Fibroblast of skin of right biceps (primary cell): ENCODE measurements at regions not wholly inside any gene's neighbourhood (a gene's known extent, or its start where the extent isn't known, plus 50 kb on each side); places are given as distances from the start of the nearest gene placed in this dataset.
"Not testable (repeated sequence)": the region's sequence is repeated elsewhere in the genome, so short reads cannot be mapped to it uniquely, and the experiment has no call there.

Source experiments
- DNase-seq: peaks from one replicate; pipeline ENCODE4 v3.0.0-alpha.2; 2013

DNA sequence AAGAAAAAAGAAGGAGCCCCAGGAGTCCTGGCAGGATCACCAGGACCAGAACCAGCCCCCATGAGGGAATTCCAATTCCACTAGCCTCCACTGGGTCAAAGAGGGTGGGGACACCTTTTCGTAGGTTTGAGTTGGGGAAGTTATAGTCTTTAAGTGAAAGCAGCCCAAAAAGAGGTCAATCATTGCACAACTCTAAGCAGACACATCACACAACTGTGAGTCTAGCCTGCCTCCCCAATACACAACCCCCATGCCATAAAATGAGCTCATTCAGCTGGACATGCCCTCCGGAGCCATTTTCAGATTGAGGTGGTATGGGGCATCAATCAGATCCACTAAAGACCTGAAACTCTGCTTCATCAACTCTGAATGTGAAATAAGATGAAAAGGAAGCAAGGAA, 179.9 kb downstream of the NPHP4 start:
- no peak for DNase-seq

DNA sequence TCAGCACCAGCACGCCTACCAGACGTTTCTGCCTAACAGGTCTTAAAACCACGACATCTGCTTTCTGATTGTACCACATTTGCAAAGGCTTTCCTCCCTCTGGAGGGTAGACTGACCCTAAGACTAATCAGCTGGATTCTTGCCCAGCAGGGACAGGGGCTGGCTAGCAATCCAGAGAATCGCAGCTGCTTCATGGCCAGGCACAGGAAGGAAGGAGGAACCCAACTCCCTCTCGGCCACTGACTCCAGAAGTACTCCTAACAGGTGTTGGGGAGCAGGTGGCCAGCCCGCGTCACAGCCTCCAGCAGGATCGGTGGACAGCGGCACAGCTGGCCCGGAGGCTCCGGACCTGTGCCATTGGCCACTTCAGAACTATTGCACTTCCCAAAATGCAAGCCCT, 180.8 kb downstream of the NPHP4 start:
- DNase-seq, result no peak

DNA sequence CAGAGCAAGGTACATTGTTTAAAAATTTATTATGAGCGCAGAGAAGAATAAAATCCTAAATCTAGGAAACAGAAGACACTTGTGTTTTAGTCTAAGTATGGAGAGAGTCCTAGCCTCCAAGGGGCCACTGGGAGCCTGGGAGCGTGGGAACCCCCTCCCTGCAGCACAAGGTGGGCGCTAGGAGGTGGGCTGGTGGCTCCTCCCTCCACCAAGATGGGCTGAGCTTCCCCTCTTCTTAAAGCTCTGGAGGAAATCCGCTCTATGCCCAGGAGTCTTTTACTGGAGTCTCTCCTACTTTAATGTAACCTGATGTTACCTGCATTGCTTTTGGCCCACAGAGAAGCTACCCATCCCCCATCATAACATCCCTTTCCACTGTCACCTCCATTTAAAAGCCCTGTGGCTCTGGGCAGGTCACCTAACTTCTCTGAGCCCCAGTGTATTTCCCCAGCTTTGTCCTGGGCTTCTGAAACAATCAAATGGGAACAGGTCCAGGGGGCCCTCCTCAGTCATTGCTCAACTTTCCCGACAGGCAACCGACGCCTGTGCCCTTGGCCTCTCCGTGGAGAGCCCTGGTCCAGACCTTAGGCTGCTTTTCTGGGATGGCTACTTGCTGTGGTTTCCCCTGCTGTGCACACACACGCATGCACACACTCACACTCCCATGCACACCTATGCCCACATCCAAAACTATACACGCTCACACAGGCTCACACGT, 181.5 kb downstream of the NPHP4 start:
- DNase-seq, result no peak

DNA sequence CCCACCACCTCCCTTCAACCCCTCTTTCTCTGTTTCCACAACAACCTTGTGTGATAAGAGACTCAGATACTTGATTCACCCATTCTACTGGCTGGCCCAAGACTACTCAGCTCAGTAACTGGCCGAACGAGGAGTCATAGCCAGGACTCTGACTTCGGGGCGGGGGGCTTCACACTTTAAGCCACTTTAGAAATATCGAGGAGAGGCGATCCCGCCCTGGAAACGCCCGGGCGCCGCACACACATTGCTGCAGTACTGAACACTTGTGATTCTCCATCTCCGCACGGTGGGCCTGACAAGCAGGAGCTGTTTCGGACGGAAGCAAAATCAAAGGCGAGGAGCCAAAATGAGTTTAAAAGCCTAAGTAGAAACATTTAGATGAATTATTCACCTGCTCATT, 182.1 kb downstream of the NPHP4 start:
- no peak for DNase-seq

DNA sequence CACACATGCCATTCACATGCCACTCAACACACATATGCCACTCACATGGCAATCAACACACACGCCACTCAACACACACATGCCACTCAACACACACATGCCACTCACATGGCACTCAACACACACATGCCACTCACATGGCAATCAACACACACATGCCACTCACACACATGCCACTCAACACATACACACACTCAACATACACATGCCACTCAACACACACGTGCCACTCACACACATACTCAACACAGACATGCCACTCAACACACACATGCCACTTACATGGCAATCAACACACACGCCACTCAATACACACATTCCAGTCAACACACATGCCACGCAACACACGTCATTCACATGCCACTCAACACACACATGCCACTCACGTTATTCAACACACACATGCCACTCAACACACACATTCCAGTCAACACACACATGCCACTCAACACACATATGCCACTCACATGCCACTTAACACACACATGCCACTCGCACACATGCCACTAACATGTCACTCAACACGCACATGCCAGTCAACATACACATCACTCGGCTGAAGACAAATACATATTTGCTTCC, 182.9 kb downstream of the NPHP4 start:
- no peak for DNase-seq

DNA sequence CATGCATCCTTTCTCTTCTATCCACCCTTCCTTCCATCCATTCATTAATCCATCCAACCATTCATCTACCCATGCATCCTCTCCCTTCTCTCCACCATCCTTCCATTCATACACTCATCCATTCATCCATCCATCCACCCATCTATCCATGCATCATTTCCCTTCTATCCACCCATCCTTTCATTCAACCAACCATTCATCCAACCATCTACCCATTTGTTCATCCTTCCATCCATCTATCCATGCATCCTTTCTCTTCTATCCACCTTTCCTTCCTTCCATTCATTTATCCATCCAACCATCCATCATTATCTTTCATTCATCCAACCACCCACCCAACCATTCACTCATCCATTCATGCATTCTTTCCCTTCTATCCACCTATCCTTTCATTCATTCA, 188.4 kb downstream of the NPHP4 start:
- DNase-seq, result no peak

DNA sequence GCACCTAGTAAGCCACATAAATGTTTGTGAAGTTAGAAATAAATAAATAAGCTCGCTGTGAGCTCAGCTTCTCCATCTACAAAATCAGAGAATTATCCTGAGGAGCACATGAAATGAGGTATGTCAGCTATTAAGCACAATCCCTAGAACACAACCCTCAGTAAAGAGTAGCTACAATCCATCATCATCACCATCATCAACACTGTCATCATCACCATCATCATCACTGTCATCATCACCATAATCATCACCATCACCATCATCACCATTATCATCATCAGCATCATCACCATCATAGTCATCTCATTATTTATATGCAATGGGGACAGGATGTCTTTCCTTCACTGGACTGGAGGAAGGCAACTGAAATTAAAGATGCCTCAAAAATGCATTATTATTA, 189.6 kb downstream of the NPHP4 start:
- no peak for DNase-seq

DNA sequence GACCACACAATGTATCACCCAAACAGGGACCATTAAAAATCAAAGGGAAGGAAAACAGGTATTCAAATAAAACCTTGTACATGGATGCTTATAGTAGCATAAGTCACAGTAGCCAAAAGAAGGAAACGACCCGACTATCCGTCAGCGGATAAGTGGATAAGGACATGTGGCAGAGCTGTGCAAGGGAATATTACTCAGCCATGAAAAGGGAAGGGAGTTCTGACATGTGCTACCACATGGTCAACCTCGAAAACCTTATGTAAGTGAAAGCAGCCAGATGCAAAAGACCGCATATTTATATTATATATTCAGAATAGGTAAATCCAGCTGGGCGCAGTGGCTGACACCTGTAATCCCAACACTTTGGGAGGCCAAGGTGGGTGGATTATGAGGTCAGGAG, 193.3 kb downstream of the NPHP4 start:
- no peak for DNase-seq

DNA sequence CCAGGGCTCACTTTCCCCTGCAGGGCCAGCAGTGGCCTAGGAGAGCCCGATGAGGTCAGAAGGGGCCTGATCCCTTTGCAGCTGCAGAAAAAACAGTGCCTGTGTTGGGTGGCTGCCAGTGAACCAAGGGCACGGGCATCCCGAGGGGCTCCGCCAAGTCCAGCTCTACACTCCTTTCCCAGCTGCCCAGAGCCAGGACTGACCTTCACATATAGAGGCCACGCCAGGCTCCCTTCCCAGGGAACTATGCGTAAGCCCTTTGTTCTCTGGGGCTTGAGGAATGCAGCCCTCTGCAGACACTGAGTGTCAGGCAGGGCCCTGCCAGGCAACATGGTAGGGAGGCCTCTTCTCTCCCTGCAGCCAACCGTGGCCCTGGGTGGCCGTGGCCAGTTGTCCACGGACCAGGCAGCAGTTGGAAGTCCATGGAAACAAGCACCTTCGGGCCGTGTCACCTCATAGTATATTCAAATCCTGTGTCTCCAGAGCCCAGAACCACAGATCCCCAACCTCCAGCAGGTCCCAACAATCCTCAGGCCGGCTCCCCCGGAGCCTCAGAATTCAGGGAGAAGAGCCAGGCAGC, 194.0 kb downstream of the NPHP4 start:
- no peak for DNase-seq

DNA sequence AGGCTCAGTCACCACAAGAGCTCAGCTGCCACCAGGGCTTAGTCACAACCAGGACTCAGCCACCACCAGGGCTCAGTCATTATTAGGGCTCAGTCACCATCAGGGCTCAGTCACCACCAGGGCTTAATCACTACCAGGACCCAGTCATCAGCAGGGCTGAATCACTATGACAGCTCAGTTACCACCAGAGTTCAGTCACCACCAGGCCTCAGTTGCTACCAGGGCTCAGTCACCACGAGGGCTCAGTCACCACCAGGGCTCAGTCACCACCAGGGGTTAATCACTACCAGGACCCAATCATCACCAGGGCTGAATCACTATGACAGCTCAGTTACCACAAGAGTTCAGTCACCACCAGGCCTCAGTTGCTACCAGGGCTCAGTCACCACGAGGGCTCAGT, 196.2 kb downstream of the NPHP4 start:
- no peak for DNase-seq

DNA sequence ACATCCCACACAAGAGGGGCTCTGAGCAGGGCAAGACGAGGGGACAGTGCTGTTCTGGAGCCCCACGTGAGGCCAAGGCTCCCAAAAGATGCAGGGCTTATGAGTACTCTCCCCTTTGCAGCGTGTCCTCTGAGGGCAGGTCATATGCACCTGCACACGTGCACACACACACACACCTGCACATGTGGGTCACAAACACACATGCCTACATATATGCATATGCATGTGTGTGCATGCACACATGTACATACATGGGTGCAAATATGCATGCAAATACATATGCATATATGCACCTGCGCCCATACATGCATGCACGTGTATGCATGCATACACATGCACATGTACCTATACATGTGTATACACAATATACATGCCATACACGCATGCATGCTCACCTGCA, 197.9 kb downstream of the NPHP4 start:
- DNase-seq, result no peak

DNA sequence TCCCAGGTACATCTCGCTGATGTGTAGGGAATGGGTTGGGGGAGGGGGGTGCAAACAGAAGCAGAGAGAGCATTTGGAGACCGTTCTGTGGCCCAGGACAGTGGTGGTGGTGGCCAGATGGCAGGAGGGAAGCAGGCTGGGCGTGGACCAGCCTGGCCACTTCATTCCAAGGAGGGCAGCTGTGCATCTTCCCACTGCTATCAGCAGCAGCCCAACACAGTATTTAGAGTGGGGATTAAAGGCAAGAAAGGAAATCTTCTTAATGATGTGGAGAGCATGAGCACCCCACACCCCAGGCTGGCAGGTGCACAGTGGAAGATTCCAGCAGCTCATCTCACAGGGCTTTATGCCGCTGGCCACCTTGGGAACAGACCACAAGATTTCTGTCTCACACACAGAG, 198.7 kb downstream of the NPHP4 start:
- no peak for DNase-seq

DNA sequence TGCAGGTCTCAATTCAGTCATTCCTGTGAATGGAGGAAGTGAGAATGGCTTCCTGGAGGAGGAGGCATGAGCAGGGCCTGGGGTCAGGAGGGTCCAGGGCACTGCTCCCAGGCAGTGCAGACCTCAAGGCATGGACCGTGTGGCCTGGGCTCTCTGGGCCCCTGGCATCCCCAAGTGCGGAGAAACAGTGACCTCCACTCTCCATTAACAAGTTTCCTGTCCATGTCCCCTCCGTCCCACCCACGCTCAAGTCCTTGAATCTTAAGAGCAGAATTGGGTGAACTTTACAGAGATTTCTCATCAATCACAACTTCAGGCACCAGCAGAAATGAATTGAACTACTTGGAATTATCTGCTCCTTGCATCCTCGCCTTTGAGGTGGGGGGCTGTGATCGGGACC, 211.1 kb downstream of the NPHP4 start:
- no peak for DNase-seq

DNA sequence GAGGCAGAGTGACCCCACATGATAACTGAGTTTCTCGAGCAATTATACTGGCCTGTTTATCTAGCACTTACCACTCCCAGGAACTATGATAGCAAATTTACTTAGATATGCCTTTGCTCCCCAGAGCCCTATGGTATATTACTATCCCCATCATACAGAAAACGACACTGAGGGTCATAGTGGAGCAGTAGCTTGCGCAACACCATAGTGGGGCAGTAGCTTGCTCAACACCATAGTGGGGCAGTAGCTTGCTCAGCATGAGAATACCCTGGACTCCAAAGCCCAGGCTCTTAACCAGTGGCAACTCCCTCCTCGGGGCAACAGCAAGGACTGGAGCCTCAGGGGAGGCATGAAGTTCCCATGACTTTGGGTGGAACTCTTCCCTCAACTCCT, 211.9 kb downstream of the NPHP4 start:
- no peak for DNase-seq

DNA sequence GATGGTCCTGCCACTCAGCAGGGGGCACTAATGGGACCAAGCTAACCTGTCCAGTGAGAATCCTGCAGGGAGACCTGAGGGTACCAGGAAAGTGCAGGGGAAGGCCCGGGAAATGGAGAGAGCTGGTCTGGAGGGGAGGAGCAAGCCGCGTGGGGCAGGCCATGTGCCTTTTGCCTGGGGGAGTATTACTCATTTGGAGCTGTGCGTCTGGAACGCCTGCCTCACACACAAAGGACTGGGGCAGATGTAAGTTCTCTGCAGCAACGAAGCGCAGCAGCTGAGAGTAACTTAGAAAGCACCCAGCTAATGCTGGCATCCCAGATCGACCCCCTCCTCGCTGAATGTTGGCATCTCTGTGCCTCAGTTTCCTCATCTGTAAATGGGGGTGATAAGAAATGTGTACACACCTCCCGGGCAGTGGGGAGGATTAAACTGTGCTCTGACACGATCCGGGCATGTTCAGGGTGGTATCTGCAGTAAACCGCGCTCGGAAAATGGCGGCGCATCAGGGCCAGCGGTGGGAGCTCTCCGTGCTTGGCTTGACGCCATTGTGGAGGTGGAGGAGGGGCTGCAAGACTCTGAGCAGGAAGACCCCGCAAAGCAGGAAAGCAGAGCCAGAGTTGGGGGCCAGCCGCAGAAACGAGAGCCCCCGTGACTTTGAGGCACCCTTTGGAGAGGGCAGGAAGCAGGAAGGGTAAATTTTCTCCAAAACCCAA, 212.5 kb downstream of the NPHP4 start:
- no peak for DNase-seq

DNA sequence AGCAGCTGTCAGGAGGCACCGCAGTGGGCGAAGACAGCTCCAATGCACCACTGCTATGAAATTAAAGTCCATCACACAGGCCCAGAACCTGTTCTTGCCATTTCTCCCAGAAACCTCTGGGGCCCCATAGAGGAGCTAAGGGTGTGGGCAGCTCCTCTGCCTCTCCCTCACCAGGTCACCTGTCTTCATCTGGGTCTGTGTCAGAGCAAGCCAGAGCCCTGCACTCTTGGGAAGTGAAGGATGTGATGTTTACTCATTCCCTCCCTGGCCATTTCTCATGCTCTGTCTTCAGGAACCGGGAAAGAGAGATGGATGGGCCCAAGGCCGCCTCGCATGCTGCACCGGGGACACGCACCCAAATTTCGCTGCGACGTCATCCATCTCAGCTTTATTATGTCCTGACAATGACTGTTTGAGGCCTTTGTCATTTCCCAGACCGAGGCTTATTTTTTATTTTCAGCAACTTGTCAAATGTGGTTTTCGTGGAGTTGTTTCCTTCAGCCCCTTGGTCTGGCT, 216.1 kb downstream of the NPHP4 start:
- no peak for DNase-seq

DNA sequence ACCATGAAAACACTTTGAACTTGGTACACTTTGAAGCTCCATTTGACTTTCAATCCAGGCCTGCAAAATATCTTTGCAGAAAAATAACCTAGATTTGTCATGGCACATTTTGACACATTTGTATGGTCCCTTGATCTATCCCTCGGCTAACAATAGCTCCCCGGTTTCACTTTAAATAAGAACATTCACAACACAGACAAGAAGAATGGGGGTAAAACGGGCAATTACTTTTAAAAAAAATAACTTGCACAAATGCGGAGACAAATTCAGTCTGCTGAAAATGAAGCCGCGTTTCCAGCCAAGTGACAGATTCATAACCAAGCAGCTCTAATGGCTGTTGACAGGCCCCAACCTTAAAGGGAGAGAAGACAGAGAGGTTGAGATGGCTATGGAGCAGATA, 218.2 kb downstream of the NPHP4 start:
- DNase-seq, result no peak

DNA sequence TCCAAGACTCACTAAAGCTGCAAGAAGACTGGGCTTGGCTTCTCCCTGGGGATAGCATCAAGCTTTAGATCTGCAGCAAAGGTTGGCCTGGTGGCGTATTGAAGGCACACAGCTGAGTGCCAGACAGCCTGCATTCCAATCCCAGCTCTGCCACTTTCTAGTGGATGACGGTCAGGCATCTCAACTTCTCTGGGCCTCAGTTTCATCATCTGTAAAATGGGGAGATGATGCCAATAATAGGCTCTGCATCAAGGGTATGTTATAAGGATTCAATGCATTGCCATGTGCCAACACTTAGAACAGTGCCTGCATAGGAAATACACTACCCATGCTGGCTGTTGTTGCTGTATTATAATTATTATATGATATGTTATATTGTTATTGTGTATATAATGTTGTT, 220.4 kb downstream of the NPHP4 start:
- DNase-seq, result no peak

DNA sequence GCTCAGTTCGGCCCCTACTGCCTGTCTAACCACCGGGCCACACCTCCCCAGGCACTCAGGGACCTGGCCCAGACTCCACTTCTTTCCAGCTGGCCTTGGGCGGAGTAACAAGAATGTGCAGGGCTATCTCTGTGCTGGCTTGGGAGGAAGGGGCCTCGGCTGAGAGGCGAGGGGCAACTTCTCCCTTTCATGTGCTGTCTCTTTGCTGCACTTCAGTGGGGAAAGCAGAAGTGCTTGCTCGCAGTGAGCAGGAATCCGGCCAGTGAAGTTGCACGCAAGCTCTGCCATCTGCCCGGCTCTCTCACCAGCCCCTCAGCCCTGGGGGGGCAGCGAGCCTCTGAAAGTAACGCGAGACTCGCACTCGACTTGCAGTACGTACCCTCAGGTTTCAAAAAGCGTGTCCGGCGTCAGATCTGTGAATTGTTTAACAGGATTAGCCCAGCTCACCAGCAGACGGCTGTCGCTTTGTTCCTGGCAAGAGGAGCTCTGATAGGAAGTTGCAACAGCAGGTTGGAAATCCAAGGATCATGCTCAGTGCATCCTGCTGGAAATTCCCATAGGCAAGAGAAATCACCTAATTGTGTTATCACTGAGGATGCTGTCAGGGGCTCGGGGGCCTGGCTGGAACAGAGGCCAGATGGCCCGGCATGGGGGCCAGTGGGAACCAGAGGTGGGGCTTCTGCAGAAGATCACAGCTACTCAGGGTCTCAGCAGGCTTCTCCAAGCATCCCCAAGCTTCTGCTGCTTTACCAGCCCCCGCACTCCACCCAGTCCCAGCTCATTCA, 221.1 kb downstream of the NPHP4 start:
- DNase-seq, result no peak

DNA sequence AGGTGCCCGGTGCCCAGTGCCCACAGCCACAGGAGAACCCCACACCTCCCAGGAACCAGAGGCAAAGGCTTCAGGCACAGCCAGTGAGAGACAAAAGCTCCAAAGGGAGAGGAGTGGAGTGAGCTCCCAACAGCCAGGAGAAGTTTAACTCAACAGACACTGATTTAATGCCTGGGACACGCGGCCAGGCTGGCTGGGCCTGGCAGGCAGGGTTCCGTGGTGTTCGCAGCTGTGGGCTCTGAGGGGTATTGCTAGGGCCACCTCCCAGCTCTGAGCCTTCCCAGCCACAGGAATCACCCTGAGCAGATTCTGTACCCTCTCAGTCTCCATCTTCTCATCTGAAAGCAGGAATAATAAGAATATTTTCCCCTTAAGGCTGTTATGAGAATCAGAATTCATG, 222.5 kb downstream of the NPHP4 start:
- no peak for DNase-seq

DNA sequence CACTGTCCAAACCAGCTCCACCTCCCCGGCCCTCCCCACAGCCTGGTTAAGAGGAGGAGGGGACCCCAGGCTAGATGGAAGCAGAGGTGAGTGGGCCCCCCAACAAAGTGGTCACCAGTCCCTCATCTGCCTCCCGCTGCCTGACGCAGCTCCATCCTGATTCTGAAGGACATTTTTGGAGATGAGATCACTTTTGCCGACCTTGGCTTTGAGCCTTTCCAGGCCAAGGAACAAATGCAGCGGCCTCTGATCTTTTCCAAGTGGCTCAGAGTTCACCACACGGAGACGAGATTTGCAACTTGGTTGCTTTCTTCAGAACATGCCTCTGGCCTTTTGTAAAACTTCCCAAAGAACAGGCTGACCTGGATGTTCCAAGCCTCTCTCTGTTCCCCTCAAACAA, 223.1 kb downstream of the NPHP4 start:
- DNase-seq, result no peak

DNA sequence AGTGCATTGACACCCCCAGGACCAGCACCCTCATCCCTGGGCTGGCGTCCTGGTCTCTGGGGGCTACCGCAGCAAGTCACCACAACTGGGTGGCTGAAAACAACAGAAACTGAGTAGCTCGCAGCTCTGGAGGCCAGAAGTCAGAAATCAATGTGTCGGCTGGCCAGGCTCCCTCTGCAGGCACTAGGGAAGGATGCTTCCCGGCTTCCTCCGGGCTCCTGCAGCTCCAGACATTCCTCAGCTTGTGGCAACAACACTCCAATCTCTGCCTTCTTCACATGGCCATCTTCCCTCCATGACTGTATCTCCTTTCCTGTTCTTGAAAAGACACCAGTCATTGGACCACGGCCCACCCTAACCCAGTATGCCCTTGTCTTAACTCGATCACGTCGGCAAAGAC, 224.2 kb downstream of the NPHP4 start:
- DNase-seq, result no peak

DNA sequence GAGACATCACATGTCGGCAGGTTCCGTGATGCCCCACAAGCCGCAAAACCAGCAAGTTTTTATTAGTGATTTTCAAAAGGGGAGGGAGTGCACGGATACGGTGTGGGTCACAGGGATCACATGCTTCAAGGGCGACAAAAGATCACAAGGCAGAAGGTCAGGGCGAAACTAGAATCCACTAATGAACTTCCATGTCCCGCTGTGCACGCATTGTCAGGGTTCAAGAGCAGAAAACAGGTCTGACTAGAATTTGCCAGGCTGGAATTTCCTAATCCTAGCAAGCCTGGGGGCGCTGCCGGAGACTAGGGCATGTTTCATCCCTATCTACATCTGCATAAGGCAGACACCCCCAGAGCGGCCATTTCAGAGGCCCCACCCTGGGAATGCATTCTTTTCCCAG, 225.2 kb downstream of the NPHP4 start:
- DNase-seq, result not testable (repeated sequence)
